ENCODE measurements at regions not wholly inside any gene's neighbourhood (a gene's known extent, or its start where the extent isn't known, plus 50 kb on each side); places are given as distances from the start of the nearest gene placed in this dataset.

DNA sequence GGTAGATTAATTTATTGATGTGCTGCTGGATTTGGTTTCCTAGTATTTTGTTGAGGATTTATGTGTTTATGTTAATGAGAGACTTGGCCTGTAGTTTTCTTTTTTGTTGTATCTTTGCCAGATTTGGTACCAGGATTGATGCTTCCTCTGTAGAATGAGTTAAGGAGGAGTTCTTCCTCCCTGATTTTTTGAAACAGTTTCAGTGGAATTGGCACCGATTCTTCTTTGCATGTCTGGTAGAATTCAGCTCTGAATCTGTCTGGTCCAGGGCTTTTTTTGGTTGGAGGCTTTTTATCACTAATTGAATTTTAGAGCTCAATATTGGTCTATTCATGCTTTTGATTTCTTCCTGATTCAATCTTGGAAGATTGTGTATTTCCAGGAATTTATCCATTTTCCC is 174.0 kb upstream of the NDST4 start:
- ATAC-seq (no peak), DNase-seq (no peak)
- no peaks in the 10 kb centered on the region for H3K4me1 Mint-ChIP-seq (ENCODE audit: low read depth)
- H3K36me3 Mint-ChIP-seq (ENCODE audit: low read depth): no peaks in the 10 kb centered on the region
- no peak for TF ChIP-seq CTCF (IDR thresholded peaks at IDR 0.05)
- H3K9me3 Mint-ChIP-seq: no peaks in the 10 kb centered on the region
- H3K27ac Mint-ChIP-seq: no peak overlapping the region
- ChIA-PET POLR2A (no interaction called here), CTCF (no interaction called here)
- H3K4me3 Mint-ChIP-seq: no peak overlapping the region
- H3K27me3 Mint-ChIP-seq: no peaks in the 10 kb centered on the region
- intact Hi-C loops (cut with micrococcal nuclease): no loop called here

DNA sequence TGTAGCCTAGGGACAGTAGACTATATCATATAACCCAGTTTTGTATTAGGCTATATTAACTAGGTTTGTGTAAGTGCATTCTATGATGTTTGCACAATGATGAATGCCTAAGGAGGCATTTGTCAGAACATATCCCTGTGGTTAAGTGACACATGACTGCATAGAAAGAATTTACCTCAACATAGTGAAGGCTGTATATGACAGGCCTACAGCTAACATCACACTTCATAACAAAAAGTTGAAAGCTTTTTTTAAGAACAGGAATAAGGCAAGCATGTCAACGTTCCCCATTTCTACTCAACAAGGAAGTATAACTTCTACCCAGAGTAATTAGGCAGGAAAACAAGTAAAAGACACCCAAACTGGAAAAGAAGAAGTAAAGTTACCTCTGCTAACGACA is 165.9 kb upstream of the NDST4 start:
- TF ChIP-seq CTCF (IDR thresholded peaks at IDR 0.05): no peak
- CTCF ChIA-PET: no interaction called here
- Mint-ChIP-seq H3K36me3 (ENCODE audit: low read depth) (no peaks in the 10 kb centered on the region), H3K4me3 (no peak overlapping the region), H3K4me1 (ENCODE audit: low read depth) (peaks cover 3% of the 10 kb centered on the region), H3K27ac (no peak overlapping the region), H3K9me3 (no peaks in the 10 kb centered on the region), H3K27me3 (no peaks in the 10 kb centered on the region)
- no peak for DNase-seq
- intact Hi-C loops (cut with micrococcal nuclease): no loop called here
- POLR2A ChIA-PET: no interaction called here
- no peak for ATAC-seq

DNA sequence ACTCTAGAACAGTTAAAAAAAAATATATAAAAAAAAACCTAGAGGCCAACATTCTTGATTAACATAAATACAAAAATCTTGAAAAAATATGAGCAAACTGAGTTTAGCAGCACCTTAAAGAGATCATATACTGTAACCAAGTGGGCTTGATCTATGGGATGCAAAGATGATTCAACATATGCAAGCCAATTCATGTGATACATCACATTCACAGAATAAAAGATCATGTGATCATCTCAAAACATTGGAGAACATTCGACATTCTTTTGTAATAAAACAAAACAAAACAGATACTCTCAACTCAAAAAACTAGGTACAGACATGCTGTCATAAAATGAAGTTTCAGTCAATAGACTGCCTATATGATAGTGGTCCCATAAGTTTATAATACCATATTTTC is 165.4 kb upstream of the NDST4 start:
- Mint-ChIP-seq H3K36me3 (ENCODE audit: low read depth) (no peaks in the 10 kb centered on the region), H3K4me3 (no peak overlapping the region), H3K9me3 (no peaks in the 10 kb centered on the region), H3K27me3 (no peaks in the 10 kb centered on the region), H3K4me1 (ENCODE audit: low read depth) (peaks cover 3% of the 10 kb centered on the region), H3K27ac (no peak overlapping the region)
- ATAC-seq (no peak), DNase-seq (no peak)
- ChIA-PET POLR2A (no interaction called here), CTCF (no interaction called here)
- intact Hi-C loops (cut with micrococcal nuclease): no loop called here
- TF ChIP-seq CTCF (IDR thresholded peaks at IDR 0.05): no peak

- no peak for TF ChIP-seq CTCF (IDR thresholded peaks at IDR 0.05)
- POLR2A ChIA-PET: no interaction called here
- H3K27ac Mint-ChIP-seq: no peak overlapping the region
- intact Hi-C loops (cut with micrococcal nuclease): no loop called here
- H3K4me3 Mint-ChIP-seq: no peak overlapping the region
- no peaks in the 10 kb centered on the region for H3K9me3 Mint-ChIP-seq
- H3K36me3 Mint-ChIP-seq (ENCODE audit: low read depth): no peaks in the 10 kb centered on the region
- no peak for DNase-seq
- ATAC-seq: no peak
- peaks cover 3% of the 10 kb centered on the region for H3K4me1 Mint-ChIP-seq (ENCODE audit: low read depth)
- CTCF ChIA-PET: no interaction called here
- H3K27me3 Mint-ChIP-seq: no peaks in the 10 kb centered on the region
Observed at GRCh38 chr4:115275615-115276014, 162.2 kb upstream of the NDST4 start.

- intact Hi-C loops (cut with micrococcal nuclease): no loop called here
- H3K27ac Mint-ChIP-seq: no peak overlapping the region
Observed at GRCh38 chr4:115274545-115274944, 161.1 kb upstream of the NDST4 start.

More at GRCh38 chr4:115274545-115274944, 161.1 kb upstream of the NDST4 start:
- Mint-ChIP-seq H3K27me3 (no peaks in the 10 kb centered on the region), H3K4me1 (ENCODE audit: low read depth) (peaks cover 3% of the 10 kb centered on the region), H3K9me3 (no peaks in the 10 kb centered on the region), H3K4me3 (no peak overlapping the region), H3K36me3 (ENCODE audit: low read depth) (no peaks in the 10 kb centered on the region)
- CTCF ChIA-PET: no interaction called here
- POLR2A ChIA-PET: no interaction called here
- TF ChIP-seq CTCF (IDR thresholded peaks at IDR 0.05): no peak
- DNase-seq: no peak
- no peak for ATAC-seq

Data from activated CD8-positive, alpha-beta T cell treated with anti-CD3 and anti-CD28 coated beads for 36 hours (primary cell).